ENCODE measurements at regions not wholly inside any gene's neighbourhood (a gene's known extent, or its start where the extent isn't known, plus 50 kb on each side); places are given as distances from the start of the nearest gene placed in this dataset.
A peak's percentile ranks its signal among the peaks of the same experiment; 100 is the strongest.
"Not testable (repeated sequence)": the region's sequence is repeated elsewhere in the genome, so short reads cannot be mapped to it uniquely, and the experiment has no call there.

- no peak for TF ChIP-seq POLR2AphosphoS5 (IDR thresholded peaks at IDR 0.05; ENCODE audit: low read depth, low read length)
- no peak for TF ChIP-seq TAF1 (IDR thresholded peaks at IDR 0.05; ENCODE audit: borderline replicate concordance, low read depth, low read length)
- no peak for TF ChIP-seq POLR2A (IDR thresholded peaks at IDR 0.05; ENCODE audit: low read depth, low read length)
- no peak for FAIRE-seq
- no peak for DNase-seq (ENCODE audit: insufficient read length)
Observed at GRCh38 chr7:131045526-131045925, 282.1 kb upstream of the MKLN1 start.

GRCh38 chr7:131046246-131046645 is 281.4 kb upstream of the MKLN1 start:
- DNase-seq (ENCODE audit: insufficient read length), result no peak
- TF ChIP-seq POLR2AphosphoS5 (IDR thresholded peaks at IDR 0.05; ENCODE audit: low read depth, low read length), result no peak
- TF ChIP-seq POLR2A (IDR thresholded peaks at IDR 0.05; ENCODE audit: low read depth, low read length), result no peak
- TF ChIP-seq TAF1 (IDR thresholded peaks at IDR 0.05; ENCODE audit: borderline replicate concordance, low read depth, low read length), result no peak
- FAIRE-seq, result peak; percentile 5

GRCh38 chr7:131047651-131048304 is 279.9 kb upstream of the MKLN1 start:
- no peak for FAIRE-seq
- no peak for DNase-seq (ENCODE audit: insufficient read length)
- no peak for TF ChIP-seq TAF1 (IDR thresholded peaks at IDR 0.05; ENCODE audit: borderline replicate concordance, low read depth, low read length)
- TF ChIP-seq POLR2A (IDR thresholded peaks at IDR 0.05; ENCODE audit: low read depth, low read length), result no peak
- no peak for TF ChIP-seq POLR2AphosphoS5 (IDR thresholded peaks at IDR 0.05; ENCODE audit: low read depth, low read length)

GRCh38 chr7:131051304-131051703 is 276.4 kb upstream of the MKLN1 start:
- DNase-seq (ENCODE audit: insufficient read length) (no peak), FAIRE-seq (no peak)
- no peak for TF ChIP-seq POLR2A (IDR thresholded peaks at IDR 0.05; ENCODE audit: low read depth, low read length)
- TF ChIP-seq POLR2AphosphoS5 (IDR thresholded peaks at IDR 0.05; ENCODE audit: low read depth, low read length), result no peak
- TF ChIP-seq TAF1 (IDR thresholded peaks at IDR 0.05; ENCODE audit: borderline replicate concordance, low read depth, low read length), result no peak

- DNase-seq (ENCODE audit: insufficient read length) (no peak), FAIRE-seq (no peak)
- no peak for TF ChIP-seq POLR2AphosphoS5 (IDR thresholded peaks at IDR 0.05; ENCODE audit: low read depth, low read length)
- TF ChIP-seq TAF1 (IDR thresholded peaks at IDR 0.05; ENCODE audit: borderline replicate concordance, low read depth, low read length), result no peak
- TF ChIP-seq POLR2A (IDR thresholded peaks at IDR 0.05; ENCODE audit: low read depth, low read length), result no peak
Observed at GRCh38 chr7:131052285-131052904, 275.3 kb upstream of the MKLN1 start.

- no peak for TF ChIP-seq TAF1 (IDR thresholded peaks at IDR 0.05; ENCODE audit: borderline replicate concordance, low read depth, low read length)
- no peak for TF ChIP-seq POLR2A (IDR thresholded peaks at IDR 0.05; ENCODE audit: low read depth, low read length)
- TF ChIP-seq POLR2AphosphoS5 (IDR thresholded peaks at IDR 0.05; ENCODE audit: low read depth, low read length), result no peak
- FAIRE-seq (no peak), DNase-seq (ENCODE audit: insufficient read length) (no peak)
Observed at GRCh38 chr7:131056007-131056406, 271.7 kb upstream of the MKLN1 start.

GRCh38 chr7:131057015-131057793 is 270.5 kb upstream of the MKLN1 start:
- FAIRE-seq (no peak), DNase-seq (ENCODE audit: insufficient read length) (no peak)
- TF ChIP-seq TAF1 (IDR thresholded peaks at IDR 0.05; ENCODE audit: borderline replicate concordance, low read depth, low read length), result no peak

GRCh38 chr7:131057794-131058070 is 269.9 kb upstream of the MKLN1 start:
- TF ChIP-seq TAF1 (IDR thresholded peaks at IDR 0.05; ENCODE audit: borderline replicate concordance, low read depth, low read length), result no peak
- FAIRE-seq (no peak), DNase-seq (ENCODE audit: insufficient read length) (no peak)

GRCh38 chr7:131058561-131059288 is 269.0 kb upstream of the MKLN1 start:
- FAIRE-seq; DNase-seq (ENCODE audit: insufficient read length): not testable (repeated sequence)

- FAIRE-seq; DNase-seq (ENCODE audit: insufficient read length): not testable (repeated sequence)
Observed at GRCh38 chr7:131059401-131059800, 268.3 kb upstream of the MKLN1 start.

GRCh38 chr7:131061158-131061557 is 266.5 kb upstream of the MKLN1 start:
- TF ChIP-seq TAF1 (IDR thresholded peaks at IDR 0.05; ENCODE audit: borderline replicate concordance, low read depth, low read length) (no peak), POLR2A (IDR thresholded peaks at IDR 0.05; ENCODE audit: low read depth, low read length) (no peak), POLR2AphosphoS5 (IDR thresholded peaks at IDR 0.05; ENCODE audit: low read depth, low read length) (no peak)
- FAIRE-seq, result no peak
- DNase-seq (ENCODE audit: insufficient read length), result no peak

- no peak for DNase-seq (ENCODE audit: insufficient read length)
- no peak for FAIRE-seq
- TF ChIP-seq POLR2A (IDR thresholded peaks at IDR 0.05; ENCODE audit: low read depth, low read length) (no peak), TAF1 (IDR thresholded peaks at IDR 0.05; ENCODE audit: borderline replicate concordance, low read depth, low read length) (no peak), POLR2AphosphoS5 (IDR thresholded peaks at IDR 0.05; ENCODE audit: low read depth, low read length) (no peak)
Observed at GRCh38 chr7:131061818-131062217, 265.9 kb upstream of the MKLN1 start.

Measured in GM12892 (cell line).